ENCODE measurements at regions not wholly inside any gene's neighbourhood (a gene's known extent, or its start where the extent isn't known, plus 50 kb on each side); places are given as distances from the start of the nearest gene placed in this dataset.

GRCh38 chr6:156647991-156648390 is 129.2 kb upstream of the ARID1B start:
- DNase-seq, result no peak

GRCh38 chr6:156647140-156647784 is 129.9 kb upstream of the ARID1B start:
- DNase-seq, result peak; percentile 27

- no peak for DNase-seq
These were observed 130.7 kb upstream of the ARID1B start for GRCh38 chr6:156646496-156646895.

- DNase-seq, result no peak
These were observed 132.1 kb upstream of the ARID1B start for GRCh38 chr6:156645097-156645496.

- DNase-seq, result no peak
These were observed 138.0 kb upstream of the ARID1B start for GRCh38 chr6:156639009-156639721.

GRCh38 chr6:156638581-156638980 is 138.6 kb upstream of the ARID1B start:
- DNase-seq, result no peak

- peak; percentile 23 for DNase-seq
These were observed 142.2 kb upstream of the ARID1B start for GRCh38 chr6:156634951-156635371.

GRCh38 chr6:156634048-156634447 is 143.1 kb upstream of the ARID1B start:
- no peak for DNase-seq

GRCh38 chr6:156633291-156633690 is 143.9 kb upstream of the ARID1B start:
- DNase-seq, result no peak

GRCh38 chr6:156630613-156631302 is 146.4 kb upstream of the ARID1B start:
- no peak for DNase-seq

- no peak for DNase-seq
These were observed 148.4 kb upstream of the ARID1B start for GRCh38 chr6:156628805-156629204.

GRCh38 chr6:156627524-156627923 is 149.7 kb upstream of the ARID1B start:
- DNase-seq, result no peak

GRCh38 chr6:156622185-156622584 is 155.0 kb upstream of the ARID1B start:
- DNase-seq, result no peak

GRCh38 chr6:156620331-156620730 is 156.8 kb upstream of the ARID1B start:
- no peak for DNase-seq

GRCh38 chr6:156618600-156619205 is 158.5 kb upstream of the ARID1B start:
- DNase-seq, result no peak

GRCh38 chr6:156617941-156618340 is 159.2 kb upstream of the ARID1B start:
- DNase-seq, result no peak

GRCh38 chr6:156617376-156617775 is 159.8 kb upstream of the ARID1B start:
- peak; percentile 11 for DNase-seq

- DNase-seq, result no peak
These were observed 160.7 kb upstream of the ARID1B start for GRCh38 chr6:156616495-156616894.

GRCh38 chr6:156613996-156614395 is 163.2 kb upstream of the ARID1B start:
- no peak for DNase-seq

- DNase-seq, result no peak
These were observed 164.8 kb upstream of the ARID1B start for GRCh38 chr6:156612361-156612760.

- DNase-seq, result no peak
These were observed 175.2 kb upstream of the ARID1B start for GRCh38 chr6:156602066-156602385.

- DNase-seq, result no peak
These were observed 175.8 kb upstream of the ARID1B start for GRCh38 chr6:156601152-156602065.

- no peak for DNase-seq
These were observed 176.5 kb upstream of the ARID1B start for GRCh38 chr6:156600678-156601077.

Data from suppressor macrophage treated with lipopolysaccharide for 4 hours (primary cell).